Kidney tubule cell (primary cell): ENCODE measurements at regions not wholly inside any gene's neighbourhood (a gene's known extent, or its start where the extent isn't known, plus 50 kb on each side); places are given as distances from the start of the nearest gene placed in this dataset.

ENCODE experiments used
- DNase-seq: peaks from one replicate; pipeline ENCODE4 v3.0.0-alpha.2; 2018; ENCODE audit warnings: low spot score

DNA sequence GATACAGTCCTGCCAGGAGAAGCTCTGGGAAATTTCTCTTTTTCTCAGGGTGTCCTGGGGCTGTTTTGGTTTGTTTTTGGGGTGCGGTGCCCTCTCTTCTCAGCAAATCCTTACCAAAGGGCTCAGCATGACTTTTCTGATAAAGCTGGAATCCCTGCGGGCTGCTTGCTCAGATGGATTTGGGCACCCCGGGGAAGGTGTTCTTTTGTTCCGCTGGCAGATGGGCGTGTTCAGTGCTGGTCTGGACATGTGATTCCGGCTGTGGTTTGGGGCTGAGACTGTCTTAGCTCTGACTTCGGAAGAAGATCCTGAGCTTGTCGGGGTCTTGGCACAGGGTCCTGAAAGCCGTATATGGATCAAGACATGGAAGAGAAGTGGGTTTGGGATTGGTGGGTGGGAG lies 134.2 kb upstream of the SPRED2 start:
- DNase-seq = no peak

DNA sequence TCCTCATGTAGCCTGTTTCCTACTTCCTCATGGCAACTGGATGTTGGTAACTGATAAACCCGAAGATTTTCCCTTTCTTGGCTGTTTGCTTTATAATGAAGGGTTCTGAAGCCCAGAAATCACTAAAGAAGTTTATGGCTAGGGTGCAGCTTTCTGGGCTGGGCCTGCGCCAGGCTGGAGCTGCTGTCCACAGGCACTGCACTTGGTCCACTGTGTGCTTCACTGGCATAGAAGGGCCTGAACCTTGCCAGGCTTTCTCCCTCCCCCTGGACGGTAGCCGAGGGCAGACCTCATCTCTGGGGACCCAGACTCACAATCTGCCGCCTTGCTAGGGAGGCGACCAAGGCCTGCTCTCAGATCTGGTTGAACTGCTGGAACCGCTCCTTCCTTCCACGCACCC lies 133.3 kb upstream of the SPRED2 start:
- no peak for DNase-seq

DNA sequence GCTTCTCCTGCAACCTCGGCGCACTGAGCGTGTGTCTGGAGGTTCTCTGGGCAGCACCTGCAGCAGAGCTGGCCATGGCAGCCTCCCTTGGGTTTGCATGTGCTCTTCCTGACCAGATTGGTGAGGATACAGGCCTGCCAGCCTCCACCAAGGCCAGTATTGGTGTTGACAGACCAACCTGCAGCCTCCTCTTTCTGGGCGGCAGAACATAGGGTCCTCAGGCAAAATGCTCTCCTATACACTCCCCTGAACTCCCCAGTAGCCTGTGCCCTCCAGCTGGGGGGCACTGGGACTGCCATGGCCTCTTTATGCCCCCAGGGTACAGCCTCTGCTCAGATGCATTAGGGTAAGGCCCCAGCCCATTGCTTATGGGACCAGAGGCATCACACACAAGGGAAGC lies 131.9 kb upstream of the SPRED2 start:
- no peak for DNase-seq

DNA sequence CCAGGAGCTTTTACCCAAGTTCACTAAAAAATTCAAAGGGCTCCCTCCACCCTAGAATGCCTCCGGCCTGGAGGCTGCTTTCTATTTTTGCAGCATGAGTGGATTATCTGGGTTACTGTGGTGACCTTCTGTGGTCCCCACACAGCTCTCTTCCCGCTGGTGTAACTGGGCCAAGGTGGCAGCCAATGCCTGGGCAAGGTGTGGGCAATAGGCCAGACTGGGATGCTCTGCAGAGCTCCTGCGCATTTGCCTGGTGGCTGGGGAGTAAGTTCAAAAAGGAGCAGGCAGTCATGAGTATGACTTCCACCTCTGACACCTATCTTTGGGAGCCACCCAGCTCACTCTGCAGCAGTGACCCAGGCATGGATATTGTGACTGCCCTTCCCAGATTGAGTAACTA lies 130.5 kb upstream of the SPRED2 start:
- no peak for DNase-seq

DNA sequence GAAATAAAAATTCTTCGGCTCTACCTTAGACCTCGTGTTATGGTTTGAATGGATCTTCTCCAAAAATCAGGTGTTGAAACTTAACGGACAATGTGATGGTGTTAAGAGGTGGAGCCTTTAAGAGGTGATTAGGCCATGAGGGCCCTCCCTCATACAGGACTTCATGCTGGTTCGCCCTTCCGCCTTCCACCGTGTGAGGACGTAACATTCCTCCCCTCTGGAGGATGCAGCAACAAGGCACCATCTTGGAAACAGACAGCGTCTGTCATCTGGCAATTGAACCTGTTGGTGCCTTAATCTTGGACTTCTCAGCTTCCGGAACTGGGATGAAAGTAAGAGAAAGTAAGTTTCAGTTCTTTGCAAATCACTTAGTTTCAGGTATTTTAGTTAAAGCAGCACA lies 126.3 kb upstream of the SPRED2 start:
- DNase-seq = no peak

DNA sequence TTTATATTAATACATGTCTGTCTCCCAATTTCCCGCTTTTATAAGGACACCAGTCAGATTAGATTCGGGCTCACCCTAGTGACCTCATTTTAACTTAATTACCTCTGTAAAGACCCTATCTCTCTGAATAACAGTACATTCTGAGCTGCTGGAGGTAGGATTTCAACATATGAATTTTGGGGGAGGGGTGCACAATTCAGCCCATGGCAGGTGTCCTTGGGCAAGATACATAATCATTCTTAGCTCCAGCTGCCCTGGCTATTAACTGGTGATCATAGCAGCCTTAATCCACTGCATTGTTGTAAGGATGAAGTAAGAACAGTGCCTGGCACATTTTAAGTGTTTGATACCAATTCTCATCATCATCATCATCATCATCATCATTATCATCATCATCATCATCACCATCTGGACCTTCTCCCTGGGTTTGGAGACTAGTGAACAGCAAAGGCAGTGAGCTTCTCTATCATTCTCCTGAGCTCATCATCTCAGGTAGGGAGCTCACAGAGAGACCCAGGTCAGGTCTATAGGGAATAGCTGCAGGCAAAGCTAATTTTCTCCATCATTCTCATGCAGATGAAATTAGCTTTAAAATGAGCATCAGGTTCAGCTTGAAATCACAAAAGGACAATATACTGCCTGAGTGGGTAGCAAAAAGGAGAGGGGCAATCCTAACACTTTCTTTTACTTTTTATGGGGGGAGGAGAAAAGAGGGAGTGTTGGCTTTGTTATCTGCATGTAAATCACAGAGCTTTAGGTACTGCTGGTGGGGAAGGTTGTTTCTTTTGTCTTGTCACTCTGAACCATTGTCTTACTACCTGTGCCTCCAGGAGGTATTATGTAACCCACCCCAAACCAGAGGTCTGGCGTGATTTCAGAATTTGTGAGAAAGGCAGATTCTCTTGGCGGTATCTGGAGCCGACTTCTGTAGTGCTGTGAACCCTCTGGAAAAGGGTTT lies 125.5 kb upstream of the SPRED2 start:
- DNase-seq = no peak

DNA sequence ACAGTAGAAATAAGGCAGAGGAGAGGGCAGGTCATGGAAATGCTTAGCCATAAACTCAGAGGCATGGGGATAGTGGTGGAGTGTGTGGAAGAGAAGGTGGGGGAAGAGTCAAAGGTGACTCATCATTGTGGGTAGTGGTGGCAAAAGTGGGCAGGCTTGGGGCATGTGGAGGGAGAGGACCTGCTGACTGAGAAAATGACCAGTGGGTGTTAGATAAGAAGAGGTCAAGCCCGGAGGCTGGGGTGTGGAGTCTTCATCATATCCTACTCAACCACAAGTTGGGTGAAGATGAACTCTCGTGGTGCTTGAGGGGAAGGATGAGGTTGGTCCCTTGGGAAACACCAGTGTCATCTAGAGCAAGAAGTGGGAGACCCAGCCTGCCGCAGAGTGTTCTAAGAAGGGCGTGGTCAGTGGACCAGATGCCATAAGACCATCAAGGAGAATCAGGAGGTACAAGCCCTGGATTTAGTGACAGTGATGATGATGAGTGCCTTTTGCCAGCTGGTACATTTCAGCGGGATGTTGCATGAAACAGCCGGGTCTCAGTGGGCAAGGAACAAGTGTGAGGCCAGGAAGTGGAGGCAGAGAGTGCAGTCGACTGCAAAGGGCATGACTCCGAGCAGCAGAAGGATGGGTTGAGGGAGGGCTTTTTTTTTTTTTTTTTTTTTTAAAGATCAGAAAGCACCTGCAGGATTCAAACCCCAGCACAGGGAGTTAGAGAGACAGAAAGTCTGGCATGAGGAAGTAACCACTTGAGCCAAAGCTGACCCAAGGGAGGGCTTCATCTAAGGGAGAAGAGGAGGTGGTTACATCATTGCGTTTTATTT lies 122.6 kb upstream of the SPRED2 start:
- DNase-seq = peak; percentile 76

DNA sequence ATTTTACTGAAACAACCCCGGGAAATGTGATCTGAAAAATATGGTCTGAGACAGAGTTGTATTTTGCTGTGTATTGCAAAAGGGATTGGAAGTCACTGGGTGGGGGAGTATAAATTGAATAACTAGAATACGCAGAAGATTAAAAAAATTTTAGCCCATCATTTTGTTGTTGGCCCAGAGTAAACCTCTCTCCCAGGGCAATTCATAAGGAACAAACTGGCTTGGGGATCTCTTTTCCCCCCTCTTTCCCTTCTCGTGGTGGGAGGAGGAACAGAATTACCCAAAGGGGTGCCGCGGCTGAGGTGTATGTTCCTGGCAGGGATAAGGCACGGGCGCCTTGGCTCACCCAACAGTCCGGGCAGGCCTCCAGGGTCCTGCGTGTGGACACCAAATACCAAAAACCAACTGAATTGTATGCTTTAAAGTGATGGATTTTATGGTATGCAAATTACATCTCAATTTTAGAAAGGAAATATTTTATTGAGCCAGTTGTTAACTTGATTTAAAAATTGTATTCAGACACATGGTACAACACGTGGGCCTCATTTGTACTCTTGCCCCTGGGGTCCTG lies 121.2 kb upstream of the SPRED2 start:
- DNase-seq = no peak

DNA sequence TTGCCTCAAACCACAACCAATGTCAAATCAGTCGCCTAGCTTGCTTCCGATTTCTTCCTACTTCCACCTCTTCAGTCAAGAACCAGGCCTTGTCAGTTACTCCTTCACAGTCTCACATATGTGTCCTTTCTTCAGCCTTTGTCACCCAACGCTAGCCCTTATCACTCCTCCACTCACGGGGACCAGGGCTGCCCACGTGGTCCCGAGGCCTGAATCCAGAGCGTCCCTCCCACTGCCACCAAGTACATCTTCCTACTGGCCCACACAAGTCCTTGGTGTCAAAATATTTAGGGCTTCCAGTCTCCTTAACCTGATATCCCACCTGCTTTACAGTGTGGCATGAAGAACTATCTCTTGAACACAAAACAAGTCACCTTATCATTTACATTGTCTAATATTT lies 119.1 kb upstream of the SPRED2 start:
- DNase-seq = no peak

DNA sequence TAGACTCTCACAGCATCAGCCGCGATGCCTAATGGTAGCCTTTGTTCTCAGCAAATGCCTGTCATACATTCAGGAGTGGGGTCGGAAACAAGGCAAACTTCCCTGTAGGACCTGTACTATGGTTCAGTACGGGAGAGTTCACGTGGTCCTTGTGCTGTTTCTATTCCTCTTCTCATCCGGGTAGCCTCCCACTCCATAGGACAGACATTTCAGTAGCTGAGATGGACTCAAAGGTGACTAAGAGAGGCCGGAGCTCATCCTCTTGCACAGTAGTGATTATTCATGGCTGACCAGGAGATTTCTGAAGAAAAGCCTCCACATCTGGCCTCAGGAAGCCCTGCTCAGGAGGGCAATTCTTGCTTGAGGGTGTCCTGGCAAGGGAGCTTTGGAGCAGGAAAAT lies 117.8 kb upstream of the SPRED2 start:
- peak; percentile 11 for DNase-seq

DNA sequence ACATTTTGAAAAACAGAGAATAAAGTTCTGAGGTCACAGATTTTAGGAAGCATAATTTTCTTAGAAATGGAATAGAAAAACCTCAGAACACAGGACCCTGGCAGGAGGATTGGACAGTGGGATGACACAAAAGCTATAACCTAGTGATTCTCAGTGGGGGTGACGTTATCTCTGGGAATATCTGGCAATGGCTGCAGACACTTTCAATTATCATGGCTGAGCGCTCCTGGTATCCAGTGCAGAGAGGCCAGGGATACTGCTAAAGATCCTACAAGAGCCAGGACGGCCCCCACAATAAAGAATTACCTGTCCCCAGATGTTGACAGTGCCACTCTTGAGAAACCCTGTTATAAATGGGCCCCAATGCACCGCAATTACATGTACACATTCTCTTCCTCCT lies 117.2 kb upstream of the SPRED2 start:
- no peak for DNase-seq

DNA sequence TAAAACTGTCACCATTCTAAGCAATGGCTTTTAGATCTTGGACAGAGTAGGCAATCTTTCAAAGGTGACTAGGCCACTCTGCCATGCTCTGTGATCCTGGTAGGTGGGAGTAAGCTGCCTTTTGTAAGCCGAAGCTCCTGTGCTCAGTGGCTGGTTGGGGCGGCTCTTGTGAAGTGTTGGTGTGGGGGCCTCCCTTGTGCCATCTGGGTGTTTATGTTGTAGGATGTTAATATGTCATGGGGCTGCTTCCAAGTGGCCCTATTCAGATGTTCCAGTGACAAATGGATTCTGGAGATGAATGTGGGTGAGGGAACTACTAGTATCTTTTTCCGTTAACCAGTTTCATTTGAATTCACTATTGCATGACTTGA lies 116.8 kb upstream of the SPRED2 start:
- DNase-seq = no peak

DNA sequence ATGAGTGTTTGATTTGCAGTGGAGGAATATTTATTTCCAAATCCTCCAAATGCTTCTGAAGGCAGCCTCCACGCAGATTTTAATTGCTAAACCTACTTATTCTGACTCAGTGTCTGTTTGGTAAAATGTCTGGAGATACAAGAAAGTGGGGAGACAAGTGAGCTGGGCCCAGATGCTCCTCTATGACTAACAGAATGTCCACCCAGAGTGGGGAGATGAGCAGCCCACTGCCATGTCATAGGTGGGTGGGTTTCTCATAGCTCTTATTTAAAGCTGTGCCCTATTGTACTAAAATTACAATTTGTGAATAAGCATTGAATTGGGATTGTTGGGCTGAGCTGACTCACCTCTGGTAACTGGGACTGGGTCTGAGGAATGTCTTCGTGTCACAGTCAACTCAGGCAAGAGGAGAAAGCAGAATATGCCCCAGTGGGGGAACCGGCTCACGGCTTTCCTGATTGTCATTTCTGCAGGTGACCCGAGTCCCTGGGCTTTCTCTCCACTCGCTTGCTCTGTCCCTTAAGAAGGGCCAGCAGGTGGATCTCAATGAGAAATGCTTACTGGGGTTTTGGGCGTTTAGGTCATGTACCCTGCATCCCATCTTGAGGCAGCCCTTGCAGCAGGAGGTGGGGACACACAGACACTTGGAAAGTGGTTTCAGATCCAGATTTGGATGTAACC lies 116.3 kb upstream of the SPRED2 start:
- peak; percentile 42 for DNase-seq

DNA sequence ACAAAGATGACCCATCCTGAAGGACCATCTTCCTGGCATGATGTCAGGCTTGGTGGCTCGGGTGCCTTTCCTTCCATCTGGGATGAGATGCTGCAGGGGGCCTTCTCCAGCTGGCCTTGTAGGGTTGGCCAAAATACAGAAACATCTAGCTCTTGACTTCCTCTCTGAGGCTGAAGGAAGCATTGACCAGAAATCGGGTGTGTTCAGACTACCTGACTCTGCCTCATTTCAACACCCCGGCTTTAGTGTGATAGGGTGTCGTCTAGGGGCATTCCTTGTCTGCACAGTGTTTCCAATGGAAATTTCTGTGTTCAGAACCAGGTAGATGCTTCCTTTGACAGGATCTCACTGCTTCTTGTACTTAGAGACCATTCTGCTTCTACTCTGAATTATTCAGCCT lies 115.7 kb upstream of the SPRED2 start:
- no peak for DNase-seq

DNA sequence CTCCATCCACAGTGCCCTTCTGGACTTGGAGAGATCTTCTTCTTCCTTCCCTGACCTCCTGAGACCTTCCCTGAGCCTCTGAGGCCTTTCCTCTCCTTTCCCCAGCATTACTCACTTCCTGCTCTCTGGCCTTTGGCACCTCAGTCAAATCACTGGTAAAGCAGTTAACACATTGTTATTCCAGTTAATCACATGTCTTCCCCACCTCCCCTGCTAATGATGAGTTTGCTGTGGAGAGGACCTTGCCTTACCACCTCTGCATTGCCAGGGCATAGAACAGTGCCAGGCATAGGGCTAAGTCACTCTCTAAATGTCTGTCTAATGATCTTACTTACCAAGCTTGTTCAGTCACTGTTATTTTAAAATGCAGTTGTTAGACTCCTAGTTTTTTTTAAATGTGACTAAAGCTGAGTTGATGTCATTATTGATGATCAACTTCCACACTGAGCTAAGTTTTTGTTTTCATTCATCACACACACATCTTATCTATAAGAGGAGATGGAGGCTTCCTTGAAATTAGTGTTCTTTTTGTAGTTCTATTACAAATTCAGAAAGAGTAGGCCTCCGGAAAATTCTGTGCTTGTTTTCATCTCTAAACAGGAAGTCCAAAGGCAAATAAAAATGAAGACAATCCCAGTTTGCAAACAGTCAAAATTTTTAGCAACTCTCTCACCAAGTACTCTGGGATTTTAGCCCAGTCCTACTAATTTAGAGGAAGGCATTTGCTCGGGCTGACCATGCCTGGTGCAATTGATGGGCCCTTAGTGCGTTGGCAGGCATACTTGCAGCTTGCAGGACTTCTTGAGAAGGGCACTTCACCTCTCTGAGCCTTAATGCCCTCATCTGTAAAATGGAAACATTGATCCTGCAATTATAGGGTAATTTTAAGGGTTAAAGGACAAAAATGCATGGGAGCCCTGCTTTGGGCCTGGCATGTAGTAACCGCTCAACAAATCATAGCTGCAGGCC lies 113.7 kb upstream of the SPRED2 start:
- DNase-seq = peak; percentile 89

DNA sequence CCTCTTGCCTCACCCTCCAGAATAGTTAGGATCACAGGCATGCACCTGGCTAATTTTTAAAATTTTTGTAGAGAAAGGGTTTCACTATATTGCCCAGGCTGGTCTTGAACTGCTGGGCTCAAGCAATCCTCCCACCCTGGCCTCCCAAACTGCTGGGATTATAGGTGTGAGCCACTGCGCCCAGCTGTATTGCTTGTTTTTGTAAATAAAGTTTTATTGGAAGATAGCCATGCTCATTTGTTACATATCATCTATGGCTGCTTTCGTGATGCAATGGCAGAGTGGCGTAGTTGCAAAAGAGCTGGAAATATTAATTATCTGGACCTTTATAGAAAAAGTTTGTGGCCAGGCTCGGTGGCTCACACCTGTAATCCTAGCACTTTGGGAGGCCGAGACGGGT lies 109.4 kb upstream of the SPRED2 start:
- DNase-seq = no peak

DNA sequence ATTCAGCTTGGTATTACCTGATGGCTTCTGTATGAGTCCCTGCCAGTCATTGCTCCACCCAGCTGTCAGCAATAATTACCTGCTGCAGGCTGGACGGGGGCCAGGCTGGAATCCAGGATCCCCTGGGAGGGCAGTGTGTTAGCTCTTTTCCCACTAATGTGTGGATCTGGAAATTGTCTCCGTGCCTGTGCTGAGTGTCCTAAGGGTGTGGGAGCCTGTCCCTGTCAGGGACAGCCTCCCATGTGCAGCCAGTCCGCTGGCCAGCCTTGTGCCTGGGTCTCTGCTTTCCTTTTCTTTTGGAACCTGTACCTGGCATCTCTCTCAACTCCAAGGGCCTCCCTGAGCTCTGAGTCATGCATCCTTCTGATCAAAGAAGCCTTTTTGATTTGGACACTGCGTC lies 107.2 kb upstream of the SPRED2 start:
- DNase-seq = no peak

DNA sequence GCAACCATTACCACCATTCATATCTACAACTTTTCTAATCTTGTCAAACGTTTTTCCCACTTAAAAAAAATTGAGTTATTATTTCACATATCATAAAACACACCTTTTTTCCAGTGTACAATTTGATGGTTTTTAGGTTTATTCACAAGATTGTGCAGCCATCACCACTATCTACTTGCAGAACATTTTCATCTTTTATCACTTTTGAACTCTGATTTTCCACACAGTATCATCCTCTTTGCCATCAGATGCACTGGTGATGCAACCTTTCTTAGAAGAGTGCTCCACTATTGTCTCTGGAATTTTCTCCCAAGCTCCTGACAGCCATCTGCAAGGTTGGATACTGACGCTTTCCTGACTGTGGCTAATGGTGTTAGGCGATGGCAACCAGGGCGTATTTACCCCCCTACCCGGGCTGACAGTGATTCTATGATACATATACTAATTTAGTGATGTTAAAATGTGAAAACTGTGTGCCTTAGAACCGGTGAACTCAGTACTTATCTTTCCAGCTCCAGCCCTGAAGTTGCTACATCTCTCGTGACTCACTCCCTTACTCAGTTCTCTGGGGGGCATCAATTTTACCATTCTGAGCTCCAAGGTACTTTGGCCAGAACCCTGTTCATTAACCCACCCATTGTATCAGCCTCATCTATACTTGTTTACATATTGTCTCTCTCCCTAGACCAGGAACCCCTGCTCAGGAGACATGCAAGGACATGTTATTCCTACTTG lies 105.4 kb upstream of the SPRED2 start:
- no peak for DNase-seq

DNA sequence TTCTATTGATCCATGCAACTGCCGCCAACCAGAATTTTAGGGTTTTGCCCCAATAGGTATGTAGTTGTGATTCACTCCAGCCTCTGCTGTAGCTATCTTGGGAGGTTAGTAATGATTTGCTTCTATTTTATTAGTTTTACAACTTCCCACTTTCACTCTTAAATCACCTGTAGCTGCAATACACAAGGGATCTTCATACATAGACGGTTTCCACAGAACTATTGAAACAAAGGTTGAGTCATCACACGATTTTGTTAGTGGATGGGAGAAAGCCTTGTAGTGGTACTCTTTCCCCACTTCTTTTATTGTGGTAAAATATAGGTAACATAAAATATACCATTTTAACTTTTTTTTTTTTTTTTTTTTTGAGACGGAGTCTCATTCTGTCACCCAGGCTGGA lies 104.2 kb upstream of the SPRED2 start:
- no peak for DNase-seq

DNA sequence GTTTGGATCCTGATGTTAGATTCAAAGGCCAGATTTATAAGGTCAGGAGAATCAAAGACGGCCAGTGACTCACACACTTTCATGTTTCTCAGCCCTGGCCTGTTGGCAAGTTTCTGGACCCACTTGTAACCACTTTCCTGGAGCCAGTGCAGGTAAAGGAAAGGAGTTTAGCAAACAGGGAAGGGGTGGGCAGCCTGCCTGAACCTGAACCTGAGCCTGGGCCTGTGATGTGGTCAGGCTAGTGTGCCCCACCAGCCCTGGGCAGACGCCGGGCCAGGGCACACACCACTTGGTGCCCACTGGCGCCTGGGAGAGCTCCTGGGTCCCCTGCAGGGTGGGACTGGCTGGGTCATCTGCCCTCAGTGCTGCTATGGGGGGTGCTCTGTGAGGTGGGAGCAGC lies 100.5 kb upstream of the SPRED2 start:
- no peak for DNase-seq

DNA sequence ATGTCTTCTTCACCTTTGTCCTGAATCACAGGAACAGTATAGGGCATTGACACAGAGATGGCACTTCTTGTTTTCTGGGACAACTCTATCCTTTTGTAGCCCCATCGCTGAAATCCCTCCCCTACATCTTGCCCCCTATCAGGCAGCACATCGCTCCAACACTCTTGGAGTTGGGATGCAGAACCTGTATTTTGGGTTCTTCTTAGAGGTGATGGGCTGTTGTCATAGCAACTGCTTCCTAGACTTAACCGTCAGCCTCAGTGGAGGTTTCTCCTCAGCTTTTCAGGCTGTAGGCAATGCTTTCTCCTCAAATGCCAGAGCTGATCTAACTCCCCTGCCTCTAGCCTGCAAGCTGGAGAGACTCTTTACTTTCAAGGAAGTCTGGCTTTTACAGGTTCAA lies 99.9 kb upstream of the SPRED2 start:
- no peak for DNase-seq
